DMS153 treated with DMSO at 0.1 percent for 48 hours (cell line): ENCODE measurements at regions not wholly inside any gene's neighbourhood (a gene's known extent, or its start where the extent isn't known, plus 50 kb on each side); places are given as distances from the start of the nearest gene placed in this dataset.
"Not testable (repeated sequence)": the region's sequence is repeated elsewhere in the genome, so short reads cannot be mapped to it uniquely, and the experiment has no call there.

ENCODE experiments used
- DNase-seq: peaks from one replicate; lab custom pipeline; 2025; ENCODE audit not compliant: unreplicated experiment; lab: John Stamatoyannopoulos, UW

DNA sequence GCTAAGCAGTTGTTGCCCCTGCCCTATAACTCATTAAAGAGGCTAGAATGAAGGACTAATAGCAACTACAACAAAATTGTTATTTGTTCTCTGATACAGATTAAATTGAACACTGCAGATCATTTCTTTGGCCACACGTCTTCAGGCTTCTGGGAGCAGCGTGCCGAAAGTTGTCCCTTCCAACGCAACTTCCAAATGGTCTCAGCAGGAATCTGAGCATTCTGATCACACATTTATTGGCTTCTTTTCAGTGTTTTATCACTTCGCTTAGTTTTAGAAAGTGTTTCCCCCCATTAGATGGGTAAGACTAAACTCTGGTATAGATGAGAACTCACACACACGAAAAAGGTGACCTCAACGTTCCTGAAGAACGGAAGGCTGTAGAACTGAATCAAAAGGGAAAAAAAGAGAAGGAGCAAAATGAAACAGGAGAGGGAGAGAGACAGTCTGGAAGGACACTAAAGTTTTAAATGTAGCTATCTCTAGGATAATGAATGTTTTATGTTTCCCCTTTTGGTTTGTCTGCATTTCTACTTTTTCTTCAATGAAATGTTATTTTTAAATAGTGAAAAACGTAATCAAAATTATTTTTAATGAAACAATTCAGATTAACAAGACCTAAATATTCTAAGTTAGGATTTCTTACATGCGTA is 336.5 kb downstream of the RRAGC start:
- no peak for DNase-seq

DNA sequence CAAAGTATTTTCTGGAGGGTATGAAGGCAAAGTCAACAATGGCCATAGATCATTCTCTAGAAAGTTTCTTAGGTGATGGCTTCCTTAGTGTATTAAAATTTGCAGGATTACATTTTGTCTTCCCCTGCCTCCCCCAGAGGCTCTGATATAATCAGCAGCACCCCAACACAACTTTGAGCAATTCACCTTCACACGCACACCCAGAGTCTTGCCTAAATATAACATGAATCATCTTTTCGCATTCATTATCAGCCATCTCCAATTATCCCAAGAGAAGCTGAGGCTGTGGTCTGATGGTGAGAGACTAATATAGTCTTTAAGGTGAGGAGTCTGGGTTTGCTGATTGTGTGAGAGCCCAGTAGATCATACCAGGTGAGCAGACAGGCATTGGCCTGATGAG is 343.0 kb downstream of the RRAGC start:
- no peak for DNase-seq

DNA sequence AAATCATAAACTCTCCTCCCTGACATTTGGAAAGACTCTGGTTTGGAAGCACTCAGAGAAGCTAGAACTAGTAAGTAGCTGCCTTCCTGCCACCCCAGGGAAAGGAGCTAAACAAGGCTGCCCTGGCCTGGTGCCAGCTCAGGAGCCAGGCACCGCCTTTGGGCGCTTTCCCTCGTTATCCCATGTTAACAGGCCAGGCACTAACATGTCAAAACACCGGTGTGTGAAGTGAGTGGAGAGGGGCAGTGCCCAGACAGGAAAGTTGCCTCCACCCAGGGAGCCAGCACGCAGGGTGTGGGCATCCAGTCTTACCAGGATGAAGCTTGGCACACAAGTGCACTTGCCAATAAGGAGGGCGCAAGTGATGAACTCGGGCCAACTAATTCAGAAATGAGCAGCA is 346.8 kb downstream of the RRAGC start:
- no peak for DNase-seq

DNA sequence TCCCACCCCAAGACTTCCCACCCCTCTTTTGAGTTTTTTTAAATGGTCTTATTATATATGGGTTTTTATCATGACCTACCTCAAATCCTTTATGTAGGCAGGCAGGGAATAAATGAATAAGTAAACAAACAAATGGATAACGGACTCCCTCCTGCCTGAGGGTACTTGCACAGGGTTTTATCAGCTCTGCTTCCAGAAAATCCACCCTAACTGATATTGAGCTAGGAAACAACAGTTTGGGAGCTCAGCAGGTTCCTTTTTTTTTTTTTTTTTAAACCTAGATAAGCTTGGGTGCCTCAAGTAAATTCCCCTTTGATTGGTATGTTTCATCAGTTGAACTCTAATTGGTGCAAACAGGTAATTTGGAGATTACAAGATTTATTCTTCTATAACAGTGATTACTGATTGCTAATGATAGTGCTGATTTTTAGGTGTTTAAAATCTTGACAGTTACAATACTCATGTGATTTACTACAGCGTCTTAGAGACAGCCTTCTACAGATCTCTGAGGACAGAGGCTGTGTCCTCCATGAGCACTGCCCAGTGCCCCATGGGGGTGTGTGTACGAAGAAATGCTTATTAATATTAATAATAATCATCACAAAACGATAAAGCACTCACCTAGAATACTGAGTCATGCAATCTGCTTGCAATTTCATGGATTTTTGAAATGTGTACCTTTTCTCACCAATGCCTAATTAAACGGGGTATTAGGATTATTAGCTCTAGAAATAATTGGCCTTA is 347.4 kb downstream of the RRAGC start:
- no peak for DNase-seq

DNA sequence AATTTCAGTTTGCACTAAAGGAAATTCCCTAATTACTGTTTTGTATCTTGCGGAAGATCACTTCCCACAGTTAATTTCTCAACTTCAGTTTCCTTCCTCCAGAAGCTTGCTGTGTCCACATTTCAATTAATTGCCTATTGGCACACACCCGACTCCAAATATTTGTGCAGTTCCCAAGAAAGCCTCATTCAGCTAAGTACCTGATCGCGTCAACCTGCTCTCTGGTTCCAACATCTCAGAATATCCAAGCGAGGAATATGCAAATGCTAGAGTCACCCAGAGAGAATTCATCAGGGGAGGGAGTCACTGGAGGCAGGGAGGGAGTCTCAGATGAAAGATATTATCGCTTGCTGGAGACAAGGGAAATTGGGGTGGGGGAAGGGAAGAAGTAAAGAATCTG is 351.3 kb downstream of the RRAGC start:
- no peak for DNase-seq

DNA sequence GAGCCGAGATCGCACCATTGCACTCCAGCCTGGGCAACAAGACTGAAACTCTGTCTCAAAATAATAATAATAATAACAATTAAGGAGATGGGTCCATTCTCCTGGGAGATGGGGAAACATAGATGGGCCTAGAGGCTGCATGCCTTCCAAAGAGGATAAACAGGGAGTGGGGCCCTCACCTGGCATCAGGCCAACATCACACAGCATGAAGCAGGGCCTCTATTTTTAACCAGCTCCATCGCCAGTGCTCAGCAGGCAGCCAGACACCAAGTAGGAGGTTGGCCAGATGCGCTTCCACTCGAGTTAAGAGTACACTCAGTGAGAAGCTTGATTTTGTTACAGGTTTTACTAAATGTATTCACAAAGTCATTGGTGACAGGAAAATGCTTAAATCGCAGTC is 352.0 kb downstream of the RRAGC start:
- no peak for DNase-seq

DNA sequence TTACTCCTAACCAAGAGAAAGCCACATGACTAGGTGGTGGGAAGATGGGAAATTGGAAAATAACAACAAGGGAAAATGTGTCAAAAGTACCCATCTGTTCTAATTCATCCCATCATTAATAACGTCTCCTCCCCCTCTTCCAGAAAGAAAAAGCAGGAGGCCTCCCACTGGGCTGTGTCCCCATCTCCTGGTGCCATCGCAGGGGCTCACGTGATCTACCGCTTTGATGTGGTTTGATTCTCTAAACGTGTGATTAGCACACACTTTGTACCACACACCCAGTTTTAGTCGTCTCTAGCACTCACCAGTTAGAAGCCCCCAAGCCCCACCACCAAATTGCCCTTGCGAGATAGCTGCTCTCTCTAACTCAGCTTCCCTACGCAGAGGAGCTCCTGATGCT is 353.6 kb downstream of the RRAGC start:
- DNase-seq, result no peak

DNA sequence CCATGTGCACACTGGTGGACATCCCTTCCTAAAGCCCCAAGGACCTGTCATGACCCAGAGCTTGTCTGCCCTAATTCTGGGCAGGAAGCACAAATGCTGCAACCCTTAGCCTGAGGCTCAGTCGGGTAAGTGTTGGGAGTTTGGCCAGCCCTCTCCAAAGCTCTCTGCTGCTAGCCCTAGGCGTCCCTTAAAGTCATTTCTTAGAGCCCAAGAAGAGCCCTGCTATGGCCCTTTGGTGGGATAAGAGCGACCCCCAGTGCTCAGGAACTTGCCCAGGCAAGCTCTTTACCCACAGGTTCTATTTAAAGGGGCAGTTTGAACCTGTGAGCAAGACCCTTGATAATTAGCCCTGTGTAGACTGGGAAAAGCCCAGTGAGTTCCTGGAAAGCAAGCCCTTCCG is 356.8 kb downstream of the RRAGC start:
- no peak for DNase-seq

DNA sequence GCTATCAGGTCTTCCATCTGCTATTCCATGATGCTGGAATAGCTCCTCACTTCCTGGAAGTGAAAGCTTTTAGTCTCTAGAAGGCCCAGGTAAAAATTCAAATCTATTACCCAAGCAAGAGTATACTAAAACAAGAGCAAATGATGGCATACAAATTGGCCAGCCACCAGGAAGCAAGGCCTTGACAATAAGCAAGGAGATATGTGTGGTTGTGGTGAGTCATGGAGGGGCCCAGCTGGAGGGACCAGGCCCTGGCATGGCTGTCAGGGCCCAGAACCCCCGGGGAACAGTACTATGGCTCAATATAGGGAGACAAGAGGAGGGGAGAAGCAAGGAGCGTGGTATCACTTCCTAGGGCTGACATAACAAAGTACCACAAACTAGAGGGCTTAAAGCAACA is 358.7 kb downstream of the RRAGC start:
- DNase-seq, result no peak

DNA sequence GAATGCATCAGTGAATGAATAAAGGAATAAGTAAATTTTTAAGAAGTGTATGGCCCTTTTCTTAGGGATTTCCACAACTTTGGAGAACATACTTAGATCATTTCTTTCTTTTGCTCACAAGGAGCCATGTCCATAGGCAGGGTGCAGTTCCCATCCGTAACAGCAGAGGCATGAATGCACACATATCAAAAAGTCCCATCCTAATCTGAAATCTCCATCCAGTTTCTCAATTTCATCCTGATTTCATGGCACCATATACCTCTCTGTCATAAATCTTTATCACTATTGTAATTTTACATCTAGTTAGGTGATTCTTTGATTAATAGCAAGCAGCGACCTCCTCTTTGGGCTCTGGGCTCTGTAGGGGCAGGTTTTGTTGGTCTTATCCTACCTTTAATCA is 359.2 kb downstream of the RRAGC start:
- no peak for DNase-seq

DNA sequence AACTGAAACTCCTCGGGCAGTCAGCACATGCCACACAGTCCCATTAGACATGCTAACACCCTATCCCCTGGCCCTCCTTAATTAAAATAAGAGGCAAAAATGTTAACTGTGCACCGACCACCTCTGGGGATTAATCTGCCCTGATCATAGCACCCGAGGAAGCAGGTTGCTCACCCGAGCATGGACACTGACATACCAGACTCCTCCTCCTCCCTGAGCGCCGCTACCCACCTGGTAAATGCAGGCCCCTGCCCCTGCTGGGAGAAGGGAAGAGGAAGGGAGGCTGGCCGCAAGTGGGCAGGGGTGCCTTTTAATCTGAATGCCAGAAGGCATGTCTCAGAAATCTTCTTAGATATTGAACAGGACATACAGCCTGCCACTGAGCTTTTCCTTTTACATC is 360.9 kb downstream of the RRAGC start:
- no peak for DNase-seq

DNA sequence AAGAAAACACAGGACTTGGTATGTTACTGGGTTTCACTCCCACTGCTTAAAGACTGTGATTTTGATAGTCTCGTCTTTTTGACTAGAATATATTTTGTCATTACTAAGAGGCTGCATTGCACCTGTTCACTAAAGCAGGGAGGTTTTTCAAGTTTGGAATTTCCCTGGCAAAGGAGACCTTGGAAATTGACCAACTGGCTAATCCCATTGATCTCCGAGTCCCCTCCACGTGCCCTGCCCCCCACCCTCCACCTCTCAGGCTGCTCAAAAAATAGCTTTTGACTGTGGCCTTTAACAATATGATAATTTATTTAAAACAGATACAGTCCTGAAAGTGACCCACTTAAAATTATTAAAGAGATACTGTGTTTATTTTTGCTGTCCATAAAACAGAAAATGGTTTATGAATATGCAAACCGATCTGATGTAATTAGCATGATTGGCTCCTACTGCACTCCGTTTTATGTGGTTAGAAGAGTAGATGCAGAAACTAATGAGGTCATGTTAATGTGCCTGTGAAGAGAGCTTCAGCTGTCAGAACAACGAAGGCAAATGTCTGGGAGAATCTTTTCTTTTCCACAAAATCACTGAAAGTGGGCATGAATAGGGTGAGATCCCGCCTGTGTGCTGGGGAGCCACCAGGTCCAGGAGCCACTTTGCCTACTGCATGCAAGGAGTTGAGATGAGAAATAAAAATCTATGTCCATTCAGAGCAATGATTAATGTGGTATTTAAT is 361.5 kb downstream of the RRAGC start:
- no peak for DNase-seq

DNA sequence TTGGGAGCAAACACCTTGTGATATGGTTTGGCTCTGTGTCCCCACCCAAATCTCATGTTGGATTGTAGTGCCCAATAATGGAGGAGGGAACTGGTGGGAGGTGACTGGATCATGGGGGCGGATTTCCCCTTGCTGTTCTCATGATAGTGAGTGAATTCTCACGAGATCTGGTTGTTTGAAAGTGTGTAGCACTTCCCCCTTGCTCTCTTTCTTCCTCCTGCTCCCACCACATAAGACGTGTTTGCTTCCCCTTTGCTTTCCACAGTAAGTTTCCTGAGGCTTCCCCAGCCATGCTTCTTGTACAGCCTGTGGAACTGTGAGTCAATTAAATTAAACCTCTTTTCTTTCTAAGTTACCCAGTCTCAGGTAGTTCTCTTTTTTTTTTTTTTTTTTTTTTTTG is 366.3 kb downstream of the RRAGC start:
- DNase-seq, result not testable (repeated sequence)

DNA sequence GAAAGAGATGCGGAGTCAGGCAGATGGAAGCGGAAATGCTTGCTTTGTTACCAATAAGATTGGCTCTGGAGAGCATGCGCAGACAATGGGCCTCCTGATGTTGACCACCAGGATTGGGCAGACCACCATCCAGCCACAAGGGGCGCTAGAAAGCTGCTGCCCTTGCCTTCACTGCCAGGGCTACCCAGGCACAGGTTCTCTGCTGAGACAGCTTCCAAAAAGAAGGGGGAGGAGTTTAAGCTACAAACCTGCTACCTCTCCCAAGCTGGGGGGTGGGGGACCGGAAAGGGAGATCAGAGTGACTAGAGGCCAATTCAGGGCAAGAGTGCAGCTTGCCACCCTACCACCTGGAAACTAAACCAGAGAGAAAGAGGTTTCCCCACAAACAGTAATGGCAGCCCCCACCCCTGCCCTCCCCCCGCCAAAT is 369.7 kb downstream of the RRAGC start:
- DNase-seq, result peak; percentile 27

DNA sequence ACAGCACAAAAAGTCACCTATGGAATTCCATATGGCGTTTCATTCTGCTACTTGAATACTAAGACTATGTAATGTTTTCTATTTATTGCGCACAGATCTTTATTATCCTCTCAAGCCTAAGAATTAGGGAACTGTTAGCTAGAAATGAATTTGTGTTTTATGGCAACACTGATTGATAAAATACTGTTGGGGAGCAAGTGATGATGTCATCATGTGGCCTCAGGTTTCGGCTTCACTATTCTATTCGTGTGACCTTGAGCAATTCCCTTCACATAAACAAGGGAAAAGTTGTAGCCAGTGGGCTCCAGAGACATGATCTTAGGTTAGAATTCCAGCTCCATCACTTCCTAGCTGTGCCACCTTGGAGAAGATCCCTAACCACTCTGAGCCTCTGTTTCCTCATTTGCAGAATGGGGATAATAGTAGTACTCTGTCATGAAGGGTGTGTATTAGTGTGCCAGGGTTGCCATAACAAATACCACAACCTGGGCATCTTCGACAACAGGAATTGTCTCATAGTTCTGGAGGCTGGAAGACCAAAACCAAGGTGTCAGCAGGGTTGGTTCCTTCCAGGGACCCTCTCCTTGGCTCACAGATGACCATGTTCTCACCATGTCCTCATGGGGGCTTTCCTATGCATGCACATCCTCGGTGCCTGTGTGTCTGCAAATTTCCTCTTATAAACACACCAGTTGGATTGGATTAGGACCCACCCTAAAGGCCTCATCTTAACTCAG is 371.2 kb downstream of the RRAGC start:
- no peak for DNase-seq

DNA sequence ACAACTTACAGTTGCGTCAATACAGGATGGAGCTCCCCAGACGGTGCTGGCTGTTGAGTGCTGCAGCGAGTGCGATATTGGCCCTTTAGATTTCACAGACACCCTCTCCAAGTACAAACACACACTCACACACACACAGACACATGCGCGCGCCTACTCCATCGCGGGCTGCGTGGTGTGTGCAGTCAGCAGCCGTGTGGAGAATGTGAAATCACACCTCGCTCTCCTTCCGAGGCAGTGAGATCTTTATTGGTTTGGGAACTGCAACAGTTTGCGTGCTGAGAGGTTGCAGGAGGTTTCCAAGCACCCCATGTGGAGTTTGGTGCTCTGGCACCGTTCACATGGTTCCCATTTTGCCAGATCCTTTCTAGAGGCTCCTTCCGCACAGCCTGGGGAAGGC is 372.2 kb downstream of the RRAGC start:
- no peak for DNase-seq

DNA sequence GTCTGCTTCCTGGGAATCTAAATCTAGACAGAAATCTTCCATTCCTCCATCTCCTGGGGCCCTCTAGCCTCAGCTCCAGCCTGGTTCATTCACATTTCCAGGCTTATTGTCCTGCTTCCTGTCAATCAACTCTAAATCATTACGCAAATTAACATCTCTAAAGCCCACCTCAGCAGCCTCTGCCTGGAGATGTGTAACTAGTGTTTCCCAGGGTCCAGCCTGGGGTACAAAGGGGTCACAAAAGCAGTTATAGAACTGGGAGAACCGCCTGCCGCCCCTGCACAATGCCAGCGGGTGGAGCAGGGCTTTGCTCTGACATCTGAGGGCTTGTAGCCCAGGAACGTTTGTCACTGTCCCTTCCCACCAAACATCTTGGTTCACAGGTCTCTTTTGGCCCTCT is 373.5 kb downstream of the RRAGC start:
- no peak for DNase-seq

DNA sequence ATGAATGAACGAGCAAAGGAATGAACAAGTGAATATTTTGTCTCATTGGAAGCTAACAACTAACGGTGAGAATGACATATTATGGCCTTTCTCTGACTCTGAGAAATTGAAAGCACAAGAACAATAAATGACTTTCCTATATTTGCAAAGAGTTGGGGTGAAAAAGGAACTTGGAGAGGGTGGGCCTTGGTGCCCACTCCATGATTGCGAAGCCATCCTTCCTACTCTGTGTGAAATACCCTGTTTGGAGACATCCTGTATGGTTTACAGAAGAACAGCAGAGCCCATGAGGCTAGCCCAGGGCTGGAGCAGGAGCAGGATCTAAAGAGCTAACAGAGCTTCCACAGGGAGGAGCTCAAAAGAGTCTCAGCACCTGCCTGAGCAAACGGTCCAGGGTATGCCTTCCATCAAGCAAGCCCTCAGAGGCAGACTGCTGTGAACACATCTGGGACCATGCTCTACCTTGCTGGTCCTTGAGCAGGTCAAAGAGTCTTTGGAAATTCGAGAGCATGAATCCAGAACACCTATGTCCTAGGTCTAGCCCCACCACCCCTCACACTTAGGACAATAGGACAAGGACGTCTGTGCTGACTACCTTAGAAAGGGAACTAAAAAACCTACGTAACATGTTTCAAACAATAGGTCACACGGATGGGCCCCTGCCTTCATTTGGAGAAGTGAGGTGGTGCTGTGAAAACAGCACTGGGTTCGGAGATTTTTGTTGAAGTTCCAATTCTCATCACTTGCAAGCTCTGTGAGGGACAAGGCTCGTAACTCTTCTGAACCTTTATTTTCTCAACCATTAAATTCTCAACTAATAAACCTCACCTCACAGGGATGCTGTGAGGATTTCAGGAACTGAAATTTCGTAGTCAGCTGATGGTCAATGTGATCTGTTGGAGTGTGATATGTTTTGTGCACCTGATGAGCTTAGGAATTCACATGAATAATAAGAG is 377.4 kb downstream of the RRAGC start:
- no peak for DNase-seq

DNA sequence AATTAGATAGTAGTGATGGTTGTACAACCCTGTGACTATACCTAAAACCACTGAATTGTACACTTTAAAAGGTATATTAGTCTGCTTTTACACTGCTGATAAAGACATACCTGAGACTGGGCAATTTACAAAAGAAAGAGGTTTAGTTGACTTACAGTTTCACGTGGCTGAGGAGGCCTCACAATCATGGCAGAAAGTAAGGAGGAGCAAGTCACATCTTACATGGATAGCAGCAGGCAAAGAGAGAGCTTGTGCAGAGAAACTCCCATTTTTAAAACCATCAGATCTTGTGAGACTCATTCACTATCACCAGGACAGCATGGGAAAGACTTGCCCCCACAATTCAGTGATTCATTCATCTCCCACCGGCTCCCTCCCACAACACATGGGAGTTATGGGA is 379.9 kb downstream of the RRAGC start:
- DNase-seq, result not testable (repeated sequence)

DNA sequence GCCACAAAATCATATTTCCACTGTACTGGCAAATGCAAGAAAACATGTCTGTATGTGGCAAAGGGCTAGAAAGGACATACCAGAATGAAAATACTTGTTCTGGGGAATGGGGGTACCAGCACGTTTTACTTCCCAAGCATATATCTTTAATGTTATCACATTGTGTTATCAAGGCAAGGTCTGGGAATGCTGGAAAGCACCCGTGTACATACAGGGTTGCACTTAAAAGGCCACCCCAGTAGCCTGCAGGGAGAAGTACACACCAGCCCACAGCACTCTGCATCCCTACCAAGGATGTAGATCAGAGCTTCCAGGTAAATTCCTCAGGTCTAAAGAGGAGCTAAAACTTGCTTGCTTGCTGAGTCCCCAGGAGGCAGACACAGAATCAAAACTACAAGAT is 381.8 kb downstream of the RRAGC start:
- no peak for DNase-seq

DNA sequence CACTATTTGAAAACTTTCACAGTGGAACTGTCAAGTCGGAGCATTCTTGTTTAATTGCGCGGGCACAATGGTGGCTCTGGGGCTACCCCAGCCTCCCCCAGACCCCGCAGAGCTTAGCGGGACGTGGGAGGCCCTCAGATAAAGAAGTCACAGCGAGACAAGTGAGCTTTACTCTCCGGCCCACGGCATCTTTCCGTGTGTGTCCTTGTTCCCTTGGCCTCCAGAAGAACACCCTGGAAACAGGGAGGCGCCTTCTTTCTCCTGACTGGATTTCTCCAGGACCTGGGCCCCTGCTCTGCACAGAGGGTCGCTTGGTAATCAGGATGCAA is 382.8 kb downstream of the RRAGC start:
- no peak for DNase-seq
